Epidermal melanocyte (primary cell): ENCODE measurements at regions not wholly inside any gene's neighbourhood (a gene's known extent, or its start where the extent isn't known, plus 50 kb on each side); places are given as distances from the start of the nearest gene placed in this dataset.
"Not testable (repeated sequence)": the region's sequence is repeated elsewhere in the genome, so short reads cannot be mapped to it uniquely, and the experiment has no call there.

ENCODE experiments used
- DNase-seq: peaks from one replicate; pipeline ENCODE4 v3.0.0; 2011; ENCODE audit warnings: low spot score; ENCODE audit not compliant: insufficient read length

DNA sequence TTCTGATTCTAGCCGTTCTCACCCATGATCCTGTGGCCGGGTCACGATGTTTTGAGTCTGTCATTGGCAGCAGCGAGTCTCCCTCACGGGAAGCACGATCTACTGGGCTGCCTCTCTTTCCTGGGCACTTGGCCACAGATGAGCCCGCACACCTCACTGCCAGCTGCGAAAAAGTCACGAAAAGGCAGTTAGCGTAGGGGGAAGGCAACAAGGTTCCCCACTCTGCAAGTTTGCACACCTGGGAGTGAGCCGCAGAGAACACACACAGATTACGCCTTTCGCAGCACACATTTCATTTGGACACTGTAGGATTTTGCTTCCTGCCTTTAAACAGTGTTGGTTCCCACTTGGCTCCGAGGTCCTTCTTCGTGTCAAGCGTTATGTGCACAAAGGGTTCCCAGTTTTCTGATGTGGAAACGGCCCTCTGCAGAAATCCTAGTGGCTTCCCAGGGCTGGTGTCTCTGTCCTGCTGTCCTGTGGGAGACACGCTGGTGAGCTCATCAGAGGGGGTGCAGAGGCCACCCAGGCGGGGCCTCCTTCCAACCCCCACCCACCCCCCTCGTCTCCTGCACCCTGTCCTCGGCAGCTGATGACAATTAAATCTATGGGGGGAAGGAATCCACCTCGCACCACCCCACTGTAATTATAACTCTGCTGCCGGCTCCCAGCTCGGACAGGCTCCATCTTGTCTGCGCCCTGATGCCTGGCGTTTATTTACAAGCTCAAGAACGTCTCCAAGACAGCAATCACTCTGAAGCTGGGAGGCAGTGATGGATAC lies 157.3 kb upstream of the SALL3 start:
- DNase-seq: no peak

DNA sequence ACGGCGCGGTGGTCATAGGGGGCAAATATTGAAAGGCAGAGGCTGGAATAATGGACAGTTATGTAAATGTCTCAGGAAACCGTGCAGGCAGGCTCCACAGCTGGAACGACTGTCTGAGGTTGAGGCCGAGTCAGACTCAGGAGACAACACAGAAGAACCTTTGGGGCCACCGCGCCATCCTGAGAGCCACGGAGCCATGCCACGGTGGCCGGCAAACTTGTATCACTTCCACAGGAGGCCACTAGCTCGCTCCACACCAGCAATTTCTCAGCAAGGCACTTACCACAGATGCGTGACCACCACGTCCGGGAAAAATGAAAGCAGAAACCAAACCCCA lies 156.7 kb upstream of the SALL3 start:
- no peak for DNase-seq

DNA sequence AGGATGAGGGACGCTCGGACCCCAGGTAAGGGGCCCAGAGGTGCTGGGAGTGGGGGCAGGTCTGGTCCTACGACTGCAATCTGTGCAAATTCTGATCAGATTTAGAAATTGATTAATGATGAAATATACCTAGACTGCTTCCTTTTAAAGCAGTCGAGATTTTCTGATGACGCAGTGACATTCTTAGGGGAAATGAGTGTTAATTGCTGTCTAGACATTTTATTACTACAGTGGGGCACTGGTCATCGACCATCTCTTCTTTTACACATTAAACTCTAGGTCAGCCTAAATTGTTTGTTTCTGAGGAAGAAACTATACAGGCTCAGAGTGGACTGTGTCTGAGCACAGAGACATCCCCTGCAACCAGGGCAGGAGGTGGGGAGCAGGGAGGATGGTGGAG lies 154.4 kb upstream of the SALL3 start:
- DNase-seq: no peak

DNA sequence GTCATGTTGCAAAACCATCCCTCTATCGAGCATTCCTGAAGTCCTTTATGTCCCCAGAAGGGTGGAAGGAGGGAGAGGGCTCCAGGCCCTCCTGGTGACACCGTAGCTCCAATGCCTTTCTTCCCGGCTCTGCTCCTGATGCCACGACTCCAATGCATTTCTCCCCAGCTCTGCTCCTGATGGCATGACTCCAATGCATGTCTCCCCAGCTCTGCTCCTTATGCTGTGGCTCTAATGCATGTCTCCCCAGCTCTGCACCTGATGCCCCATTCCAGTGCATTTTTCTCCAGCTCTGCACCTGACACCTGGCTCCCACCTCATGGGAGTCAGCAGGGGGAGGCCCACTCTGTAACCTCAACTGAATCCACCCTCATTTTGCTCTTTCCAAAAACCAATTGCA lies 153.0 kb upstream of the SALL3 start:
- DNase-seq: no peak

DNA sequence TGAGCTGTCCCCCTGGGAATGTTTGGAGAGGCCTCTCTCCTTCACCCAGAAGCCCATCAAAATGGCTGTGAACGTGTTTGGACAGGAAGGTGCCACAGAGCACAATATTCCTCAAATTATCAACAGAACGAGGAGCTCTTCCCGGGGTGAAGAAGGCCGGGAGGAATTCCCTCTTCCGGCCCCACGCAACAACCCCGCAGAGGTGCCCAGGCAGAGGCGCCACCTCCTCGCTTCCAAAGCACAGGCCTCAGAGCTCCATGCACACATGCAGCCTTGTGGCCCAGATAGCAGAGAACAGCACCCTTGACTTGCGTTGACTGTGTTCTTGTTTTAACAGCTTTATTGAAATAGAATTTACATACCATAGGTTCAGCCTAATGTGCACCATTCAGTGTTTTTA lies 152.5 kb upstream of the SALL3 start:
- no peak for DNase-seq

DNA sequence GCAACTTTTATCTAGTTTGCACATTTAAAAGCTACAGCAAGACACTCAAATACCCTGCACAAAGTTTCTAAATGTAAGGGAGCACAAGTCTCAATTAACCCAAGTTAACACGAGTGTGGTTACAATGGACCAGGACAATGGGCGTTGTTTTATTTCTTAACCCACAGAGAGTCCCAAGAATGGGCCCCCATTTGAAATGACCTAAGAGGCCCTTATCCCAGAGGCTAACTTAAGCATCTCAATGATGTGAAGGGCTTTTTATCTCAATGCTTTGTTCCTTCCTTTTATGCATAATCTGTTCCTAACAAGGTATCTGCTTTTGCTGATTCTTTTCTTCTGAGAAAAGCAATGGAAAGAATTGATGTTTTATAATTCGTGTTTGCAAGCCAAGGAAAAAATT lies 151.5 kb upstream of the SALL3 start:
- DNase-seq: no peak

DNA sequence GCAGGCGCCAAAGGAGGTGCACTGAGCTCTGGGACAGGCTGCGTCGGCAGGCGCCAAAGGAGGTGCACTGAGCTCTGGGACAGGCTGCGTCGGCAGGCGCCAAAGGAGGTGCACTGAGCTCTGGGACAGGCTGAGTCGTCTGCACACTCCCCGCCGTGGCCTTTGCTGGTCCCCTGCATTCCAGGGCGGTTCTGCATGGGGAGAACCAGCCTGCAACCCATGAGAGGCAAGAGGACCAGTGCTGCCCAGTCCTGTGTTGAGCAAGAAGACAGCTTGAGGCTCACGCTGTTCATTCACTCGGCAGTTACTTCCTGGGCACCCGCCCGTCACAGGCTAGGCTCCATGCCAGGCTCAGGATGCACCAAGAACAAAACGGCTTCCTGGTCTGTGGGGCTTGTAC lies 150.6 kb upstream of the SALL3 start:
- not testable (repeated sequence) for DNase-seq

DNA sequence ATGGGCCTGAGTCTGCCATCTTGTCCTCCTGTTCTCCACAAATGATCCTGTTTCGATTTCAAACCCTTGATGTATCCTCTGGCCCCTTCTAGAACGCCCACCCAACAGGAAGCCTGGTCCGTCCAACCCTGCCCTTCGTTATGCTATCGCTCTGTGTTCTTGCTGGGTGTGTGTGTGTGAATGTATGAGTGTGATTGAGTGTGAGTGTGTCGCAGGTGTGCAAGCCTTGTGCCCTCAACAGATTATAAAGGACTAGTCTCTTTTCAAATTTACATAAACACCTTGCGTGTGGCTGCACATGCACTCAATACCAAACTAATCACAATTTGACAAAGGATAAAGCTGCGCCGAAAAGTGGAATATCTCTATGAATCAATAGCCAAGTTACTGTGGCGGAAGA lies 149.5 kb upstream of the SALL3 start:
- no peak for DNase-seq

DNA sequence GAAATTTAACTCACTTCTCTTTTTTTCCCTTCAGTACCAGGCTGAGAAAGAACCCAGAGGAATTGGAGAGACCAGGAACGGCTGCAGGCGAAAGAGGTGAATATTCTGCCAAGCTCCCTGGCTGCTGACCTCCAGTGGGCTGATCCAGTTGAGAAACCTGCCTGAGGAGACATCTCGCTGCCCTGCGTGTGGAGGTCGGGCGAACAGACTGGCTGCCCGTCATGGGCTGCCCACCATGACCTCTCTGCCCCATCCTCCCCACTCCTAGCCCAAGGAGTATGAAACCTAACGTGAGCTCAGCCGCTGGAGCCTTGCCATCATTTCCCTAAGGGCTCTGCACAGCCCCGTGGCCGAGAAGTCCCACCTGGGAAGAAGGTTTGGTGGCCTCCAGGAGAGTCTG lies 148.8 kb upstream of the SALL3 start:
- DNase-seq: no peak

DNA sequence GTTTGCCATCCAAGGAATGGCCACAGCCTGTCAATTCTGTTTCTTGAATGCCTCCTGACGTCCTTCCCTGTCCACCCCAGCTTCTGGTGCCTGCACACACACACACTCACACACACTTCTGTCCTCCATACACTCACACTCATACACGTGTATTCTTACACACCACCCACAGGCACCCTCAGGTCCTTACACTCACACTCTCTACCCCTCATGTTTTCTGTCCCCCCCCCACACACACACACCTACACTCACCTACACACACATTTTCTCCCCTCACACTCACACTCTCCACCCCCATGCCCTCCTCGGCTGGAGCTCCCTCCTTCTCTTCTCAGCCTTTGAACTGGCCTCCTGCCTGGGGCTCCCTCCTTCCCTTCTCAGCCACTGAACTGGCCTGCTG lies 148.0 kb upstream of the SALL3 start:
- DNase-seq: no peak

DNA sequence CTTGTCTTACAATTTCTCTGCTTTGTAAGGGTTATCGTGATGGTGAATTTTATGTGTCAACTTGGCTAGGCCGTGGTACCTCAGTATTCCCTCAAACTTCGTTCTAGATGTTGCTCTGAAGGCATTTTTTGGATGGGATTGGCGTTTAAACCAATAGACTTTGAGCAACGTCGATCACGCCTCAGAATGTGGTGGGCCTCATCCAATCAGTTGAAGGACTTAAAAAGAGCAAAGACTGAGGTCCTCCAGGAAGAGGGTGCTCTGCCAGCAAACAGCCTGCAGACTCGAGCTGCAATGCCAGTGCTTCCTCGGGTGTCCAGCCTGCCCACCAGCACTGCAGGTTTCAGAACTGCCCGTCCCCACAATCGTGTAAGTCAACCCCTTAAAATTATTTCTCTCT lies 145.8 kb upstream of the SALL3 start:
- no peak for DNase-seq

DNA sequence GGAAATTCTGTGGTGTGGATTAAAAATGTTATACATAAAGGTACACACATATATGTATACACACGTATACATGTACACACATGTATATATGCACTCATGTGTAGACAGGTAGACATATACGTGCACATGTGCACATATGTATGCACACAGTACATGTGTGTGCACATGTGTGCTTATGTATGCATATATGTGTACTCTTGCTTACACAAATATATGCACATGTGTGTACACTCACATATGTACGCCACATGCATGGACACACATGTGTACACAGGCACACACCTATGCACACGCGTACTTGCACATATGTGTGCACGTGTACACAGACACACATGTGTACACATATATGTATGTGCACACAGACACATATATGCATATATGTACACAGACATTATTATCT lies 142.8 kb upstream of the SALL3 start:
- no peak for DNase-seq

DNA sequence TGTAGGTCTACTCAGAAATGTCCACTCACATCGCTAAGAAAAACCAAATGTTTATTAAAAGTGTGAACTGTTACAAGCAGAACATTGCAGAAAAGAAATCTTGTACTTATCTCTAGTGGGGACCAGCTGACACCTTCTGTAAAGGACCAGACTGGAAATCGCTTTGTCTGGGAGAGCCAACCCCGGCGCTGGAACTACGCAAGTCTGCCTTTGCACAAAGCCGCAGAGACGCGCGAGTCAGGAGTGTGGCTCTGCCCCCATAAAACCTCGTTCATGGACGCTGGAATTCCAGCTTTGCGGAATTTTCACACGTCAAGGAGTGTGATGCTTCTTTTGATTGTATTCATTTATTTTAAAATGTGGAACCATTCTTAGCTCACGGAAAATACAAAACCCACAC lies 141.9 kb upstream of the SALL3 start:
- no peak for DNase-seq

DNA sequence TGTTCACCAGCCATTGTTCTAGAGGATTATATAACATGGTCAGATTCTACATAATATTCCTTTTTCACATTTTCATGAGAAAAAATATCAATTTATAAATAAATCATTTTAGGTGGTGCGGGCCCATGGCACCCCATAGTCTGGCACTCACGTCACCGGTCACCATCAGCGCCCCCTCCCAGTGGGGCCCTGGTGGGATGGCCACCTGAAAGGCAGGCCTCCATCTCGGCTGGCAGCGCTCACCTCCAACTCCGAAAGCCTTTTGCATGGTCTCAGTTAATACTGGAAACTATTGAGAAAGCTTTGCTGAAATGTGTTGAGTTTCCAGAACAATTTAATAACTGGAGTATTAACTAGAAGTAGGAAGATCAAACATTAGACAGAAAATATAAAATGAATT lies 141.4 kb upstream of the SALL3 start:
- DNase-seq: no peak

DNA sequence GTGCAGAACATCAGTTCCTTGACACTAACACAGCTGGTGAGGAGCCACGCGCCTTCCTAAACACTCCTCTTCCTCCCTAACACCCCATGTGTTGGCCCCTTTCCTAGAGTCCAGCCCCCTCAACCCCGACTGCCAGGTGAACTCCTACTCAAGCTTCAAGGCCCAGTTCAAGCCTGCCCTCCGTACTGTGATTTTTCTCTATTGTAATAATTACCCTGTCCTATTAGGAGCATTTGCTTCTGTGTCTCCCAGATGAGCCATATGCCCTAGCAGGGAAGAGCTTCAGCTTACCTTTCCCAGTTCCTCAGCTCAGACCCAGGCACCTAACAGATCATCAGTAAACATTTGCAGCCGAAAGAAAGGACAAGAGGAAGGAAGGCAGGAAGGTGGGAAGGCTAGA lies 130.6 kb upstream of the SALL3 start:
- no peak for DNase-seq

DNA sequence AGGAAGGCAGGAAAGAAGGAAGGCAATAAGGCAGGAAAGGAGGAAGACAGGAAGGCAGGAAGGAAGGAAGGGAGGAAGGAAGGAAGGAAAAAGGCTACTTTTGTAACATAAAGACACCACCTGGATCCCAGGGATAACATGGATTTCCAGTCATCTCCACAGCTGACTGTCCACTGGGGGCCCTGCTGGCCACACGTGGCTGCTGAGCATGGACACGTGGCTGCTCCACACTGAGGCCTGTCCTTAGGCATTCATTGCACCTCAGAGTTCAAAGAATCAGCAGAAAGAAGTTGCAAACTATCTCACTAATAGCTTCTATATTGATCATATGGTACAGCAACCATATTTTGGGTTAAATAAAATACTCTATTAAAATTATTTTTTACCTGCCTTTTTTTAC lies 130.2 kb upstream of the SALL3 start:
- DNase-seq: no peak

DNA sequence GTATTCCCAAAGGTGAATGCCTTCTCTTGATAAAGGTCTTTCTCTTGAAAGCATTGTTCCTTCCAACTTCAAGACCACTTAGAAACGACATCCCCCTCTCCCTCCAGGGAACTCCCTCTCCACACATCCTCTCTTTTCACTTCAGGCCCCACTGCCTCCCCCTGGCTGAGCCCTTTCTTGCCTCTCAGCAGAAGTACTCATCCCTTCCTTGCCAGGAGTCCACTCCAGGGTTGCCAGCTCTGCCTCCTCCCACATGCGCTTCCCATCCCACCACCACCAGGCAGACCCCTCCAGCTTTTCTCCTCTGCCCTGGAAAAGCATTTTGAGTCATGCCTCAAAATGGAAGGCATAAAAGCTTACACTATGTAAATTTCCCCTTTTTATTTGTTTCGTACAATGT lies 126.3 kb upstream of the SALL3 start:
- no peak for DNase-seq

DNA sequence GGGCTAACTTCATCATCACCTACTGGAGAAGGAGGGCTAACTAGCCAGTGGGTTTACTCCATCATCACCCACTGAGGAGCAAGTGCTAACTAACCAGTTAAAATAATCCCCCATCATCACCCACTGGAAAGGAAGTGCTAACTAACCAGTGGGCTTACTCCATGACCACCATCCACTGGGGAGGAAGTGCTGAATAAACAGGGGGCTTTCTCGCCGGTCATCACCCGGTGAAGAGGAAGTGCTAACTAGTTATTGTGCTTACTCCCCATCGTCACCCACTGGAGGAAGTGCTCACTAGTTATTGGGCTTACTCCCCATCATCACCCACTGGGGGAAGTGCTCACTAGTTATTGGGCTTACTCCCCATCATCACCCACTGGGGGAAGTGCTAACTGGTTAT lies 124.4 kb upstream of the SALL3 start:
- DNase-seq: no peak

DNA sequence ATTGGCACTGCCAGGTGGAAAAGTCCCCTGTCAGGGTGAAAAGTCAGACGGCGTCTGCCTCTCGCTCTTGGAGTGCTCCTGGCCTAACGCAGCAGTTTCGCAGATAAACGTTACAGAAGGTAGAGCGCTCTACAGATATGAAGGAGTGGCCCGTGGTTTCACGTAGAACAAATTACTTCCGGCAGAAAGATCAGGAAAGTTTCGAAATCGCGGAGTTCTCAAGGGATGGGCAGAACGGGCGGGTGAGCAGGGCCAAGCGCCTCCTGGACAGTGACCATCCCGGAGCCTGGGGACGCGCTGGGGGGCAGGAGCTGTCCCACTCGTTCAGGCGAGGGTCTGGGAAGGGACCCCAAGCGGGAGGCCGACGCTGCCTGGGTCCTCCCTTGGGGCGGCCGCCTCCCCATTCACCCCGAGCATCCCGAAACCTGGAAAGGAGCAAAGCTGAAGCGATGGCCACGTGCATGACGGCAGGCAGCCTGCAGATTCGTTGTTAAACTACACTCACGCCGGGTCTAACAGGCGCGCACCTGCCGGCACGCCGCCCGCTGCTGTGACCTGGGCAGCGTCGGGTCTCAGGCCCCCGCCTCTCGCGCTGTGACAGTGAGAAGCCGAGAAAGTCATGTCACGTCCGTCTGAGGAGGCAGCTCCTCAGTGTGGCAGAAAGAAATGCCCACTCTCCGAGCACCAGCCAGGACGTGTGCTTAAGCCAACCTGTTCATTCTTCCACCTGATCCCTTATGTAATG lies 122.9 kb upstream of the SALL3 start:
- DNase-seq: no peak

DNA sequence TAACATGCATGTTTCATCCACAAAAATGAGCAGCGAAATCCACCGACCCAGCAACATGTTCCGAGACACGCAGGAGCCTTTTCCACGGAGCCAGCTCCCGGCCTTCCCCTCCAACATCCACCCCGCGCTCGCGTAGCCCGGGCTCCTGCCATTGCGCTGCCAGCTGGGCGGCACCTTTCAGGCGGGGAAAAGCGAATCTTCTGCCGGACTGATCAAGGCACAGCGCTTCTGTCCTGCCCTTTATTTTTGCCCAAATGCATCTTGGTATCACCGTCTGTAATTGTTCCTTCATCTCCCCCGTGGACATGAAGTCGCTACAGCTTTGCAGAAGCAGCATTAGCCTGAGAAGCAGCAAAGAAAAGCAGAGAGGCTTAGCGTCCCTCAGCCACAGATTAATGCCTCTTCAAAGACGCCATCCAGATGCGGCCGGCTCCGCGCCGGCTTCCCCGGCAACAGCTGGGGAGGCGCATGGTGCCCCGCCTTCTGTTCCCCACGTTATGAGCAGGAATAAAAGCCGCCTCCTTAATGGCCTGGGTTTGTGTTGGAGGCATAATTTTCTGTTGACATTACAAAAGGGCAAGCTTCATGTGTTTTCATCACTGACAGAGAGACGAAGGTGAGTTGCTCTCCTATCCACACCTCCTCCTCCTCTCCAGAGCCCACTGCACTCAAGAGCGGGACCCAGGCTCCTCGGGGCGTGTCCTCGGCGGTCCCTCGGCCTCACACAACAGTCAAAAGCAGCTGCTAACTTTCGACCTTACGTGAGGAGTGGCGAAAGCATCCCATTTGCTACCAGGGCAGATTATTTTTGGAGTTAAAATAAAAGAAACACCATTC lies 122.1 kb upstream of the SALL3 start:
- no peak for DNase-seq

DNA sequence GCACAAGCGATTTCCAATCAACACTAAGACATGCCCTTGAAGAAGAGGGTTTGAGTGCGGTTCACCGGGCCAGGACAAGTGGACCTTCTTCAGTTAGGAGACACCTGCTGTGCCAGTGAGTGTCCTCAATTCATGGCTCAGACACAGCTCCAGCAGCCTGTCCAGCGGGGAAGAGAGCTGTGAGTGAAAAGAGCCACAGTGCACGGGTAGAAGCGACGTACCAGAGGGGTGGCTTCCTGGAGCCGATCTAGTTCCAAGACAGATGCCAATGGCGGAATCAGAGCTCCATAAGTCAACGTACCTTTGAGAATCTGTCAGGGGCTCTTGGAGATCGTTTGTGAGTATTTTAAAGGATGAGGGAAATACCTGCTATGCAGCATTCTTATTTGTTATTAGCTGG lies 119.9 kb upstream of the SALL3 start:
- no peak for DNase-seq

DNA sequence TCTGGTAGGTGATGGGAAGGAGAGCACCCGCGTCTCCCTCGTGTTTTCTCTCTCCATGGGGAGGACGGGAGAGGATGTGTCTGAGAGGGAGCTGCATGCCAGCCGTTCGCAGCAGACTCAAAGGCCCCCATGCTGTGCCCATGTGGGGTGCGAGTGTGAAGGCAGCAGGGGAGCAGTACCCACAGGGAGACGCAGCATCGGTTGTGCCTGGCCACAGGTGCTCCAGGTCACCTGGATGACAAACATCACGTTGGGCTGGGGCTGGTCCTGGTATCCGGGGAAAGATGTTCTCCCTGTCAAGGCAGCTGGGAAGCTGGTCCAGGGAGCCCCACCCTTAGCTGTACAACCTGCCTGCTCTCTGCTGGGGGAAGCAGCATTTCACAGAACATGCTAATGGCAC lies 119.5 kb upstream of the SALL3 start:
- no peak for DNase-seq
